HG03060 (cell line): ENCODE measurements at regions not wholly inside any gene's neighbourhood (a gene's known extent, or its start where the extent isn't known, plus 50 kb on each side); places are given as distances from the start of the nearest gene placed in this dataset.

ENCODE experiments used
- ATAC-seq: cut with Tn5 transposase; IDR thresholded peaks from one replicate; pipeline ENCODE4 v1.9.1; 2021; ENCODE audit warnings: low read depth, moderate number of reproducible peaks; ENCODE audit not compliant: unreplicated experiment

DNA sequence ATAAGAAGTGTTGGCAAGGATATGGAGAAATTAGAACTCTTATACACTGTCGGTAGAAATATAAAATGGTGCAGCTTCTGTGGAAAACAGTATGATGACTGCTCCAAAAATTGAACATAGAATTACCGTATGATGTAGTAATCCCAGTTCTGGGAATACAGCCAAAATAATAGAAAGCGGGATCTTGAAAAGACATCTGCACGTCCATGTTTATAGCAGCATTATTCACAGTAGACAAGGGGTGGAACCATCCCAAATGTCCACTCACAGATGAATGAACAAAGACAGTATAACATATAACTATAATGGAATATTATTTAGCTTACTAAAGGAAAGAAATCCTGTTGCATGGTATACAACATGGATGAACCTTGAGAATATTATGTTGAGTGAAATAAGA, 257.7 kb downstream of the TDRD15 start:
- no peak for ATAC-seq

DNA sequence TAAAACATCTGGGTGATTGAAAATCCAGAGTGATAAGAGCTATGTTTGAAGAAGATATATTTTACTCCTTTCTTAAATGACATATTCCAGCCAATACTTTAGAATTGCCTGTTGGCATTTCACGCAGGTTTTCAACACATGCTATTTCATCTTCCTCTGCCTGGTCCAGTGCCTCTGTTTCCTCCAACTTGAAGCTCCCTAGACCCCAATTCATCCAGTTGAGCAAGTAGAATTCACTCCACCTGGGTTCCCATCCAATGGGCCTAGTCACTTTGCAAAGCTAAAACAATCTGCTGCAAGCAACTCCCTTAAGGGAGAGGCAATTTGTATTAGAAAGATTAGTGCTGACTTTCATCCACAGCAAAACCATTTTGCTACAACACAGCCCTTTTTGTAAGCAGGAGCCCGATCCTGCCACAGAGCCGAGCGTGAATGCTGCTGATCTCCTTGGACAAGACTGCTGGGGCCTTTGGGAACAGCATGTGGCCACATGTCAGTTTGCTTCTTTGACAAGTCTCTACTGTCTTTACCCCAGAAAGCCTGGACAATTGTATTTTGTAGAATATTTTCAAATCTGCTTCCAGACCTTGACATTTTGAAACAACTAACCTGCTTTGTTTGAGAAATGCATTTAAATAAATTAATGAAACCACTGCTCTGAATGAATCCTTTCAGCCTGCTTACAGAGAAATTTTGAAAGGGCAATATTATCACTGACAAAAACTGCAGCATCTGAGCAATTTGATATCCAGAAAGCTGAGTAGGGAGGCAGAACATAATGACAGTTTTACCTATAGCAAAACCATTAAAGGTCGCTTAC, 259.1 kb downstream of the TDRD15 start:
- ATAC-seq = no peak

DNA sequence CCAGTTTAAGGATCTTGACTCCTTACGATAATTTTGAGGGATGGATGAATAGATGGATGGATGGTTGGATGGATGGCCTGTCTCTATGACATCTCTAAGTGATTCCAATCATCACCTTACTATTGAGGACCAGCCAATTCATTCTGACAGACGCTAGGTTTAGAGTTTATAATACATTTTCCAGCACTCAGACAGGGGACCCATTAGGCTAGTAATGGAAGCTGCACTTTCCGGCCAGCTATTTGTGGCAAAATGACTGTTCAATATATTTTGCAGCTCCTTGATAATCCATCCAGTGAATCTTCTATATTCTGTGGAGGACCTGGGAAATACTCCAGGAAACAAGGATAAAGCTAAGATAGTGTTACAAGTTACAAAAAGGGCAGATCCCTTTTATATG, 262.9 kb downstream of the TDRD15 start:
- no peak for ATAC-seq

DNA sequence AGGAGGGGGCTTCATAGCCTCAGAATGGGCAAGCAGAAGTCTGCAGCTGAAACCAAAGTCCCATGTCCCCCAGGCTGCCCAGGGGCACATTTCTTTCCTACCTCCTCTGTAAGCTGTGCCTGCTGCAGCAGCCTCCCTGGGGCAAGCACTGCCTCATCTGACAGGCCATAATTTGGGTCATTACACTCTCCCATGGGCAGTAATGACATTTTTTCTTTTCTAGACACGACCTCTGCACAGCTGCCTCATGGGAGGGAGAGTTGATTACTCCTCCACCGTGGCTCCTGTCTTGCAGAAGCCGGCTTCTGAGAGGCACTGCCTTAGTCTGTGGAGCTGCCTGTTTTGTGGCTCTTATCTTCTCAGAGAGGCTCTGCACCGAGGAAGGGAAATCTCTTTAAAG, 268.9 kb downstream of the TDRD15 start:
- ATAC-seq = no peak

DNA sequence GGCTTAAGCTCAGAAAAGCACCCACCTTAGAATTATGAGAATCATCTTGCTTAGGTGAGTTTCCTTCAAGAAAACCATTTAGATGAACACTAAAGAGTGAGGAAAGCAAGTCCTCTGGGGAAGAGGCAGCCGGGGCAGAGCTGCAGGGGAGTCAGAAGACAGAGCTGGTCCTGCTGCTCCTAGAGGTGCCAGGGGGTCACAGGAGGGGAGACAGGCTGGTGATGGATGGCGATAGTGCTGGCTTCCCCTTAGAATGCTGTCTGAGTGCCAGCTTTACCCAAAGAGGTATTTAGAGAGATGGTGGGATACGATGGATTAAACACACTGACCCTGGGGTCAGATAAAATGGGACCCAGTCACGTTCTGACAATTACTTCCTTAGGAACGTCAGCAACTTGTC, 269.4 kb downstream of the TDRD15 start:
- ATAC-seq = no peak

DNA sequence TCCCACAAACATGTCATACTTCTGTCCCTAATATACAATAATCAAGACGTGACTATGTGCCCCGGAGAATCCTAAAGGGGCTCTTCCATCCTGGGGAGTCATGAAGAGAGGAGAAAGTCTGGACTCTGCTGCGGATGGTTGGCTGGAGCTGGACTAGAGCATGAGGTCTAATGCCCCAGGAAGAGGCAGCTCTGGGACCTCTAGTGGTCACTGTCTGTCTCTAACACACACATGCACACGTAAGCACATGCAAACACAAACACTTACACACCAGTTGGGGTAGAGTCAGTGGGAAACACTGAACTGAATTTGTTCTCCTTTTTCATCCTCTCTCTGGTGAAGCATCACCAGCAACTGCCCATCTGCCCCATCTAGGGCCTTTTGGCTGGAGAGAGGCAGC, 271.6 kb downstream of the TDRD15 start:
- no peak for ATAC-seq

DNA sequence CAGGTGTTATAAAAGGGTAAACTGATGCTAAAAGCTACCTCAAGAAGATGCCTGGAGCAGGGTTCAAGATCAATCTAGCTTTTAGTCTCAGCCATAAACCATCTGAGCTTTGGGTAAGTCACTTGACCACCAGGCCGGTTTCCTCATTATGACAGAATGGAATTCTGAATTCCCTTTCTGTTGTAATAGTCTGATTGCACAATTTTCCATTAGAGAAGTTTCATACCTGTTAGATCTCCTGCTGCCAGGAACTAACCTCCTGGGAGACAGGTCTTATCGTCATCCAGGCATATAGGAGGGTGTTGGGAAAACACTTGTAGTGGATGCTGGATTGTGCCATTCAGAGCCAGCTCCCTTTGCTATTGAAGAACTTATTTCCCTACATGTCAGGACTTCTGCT, 272.5 kb downstream of the TDRD15 start:
- ATAC-seq = no peak

DNA sequence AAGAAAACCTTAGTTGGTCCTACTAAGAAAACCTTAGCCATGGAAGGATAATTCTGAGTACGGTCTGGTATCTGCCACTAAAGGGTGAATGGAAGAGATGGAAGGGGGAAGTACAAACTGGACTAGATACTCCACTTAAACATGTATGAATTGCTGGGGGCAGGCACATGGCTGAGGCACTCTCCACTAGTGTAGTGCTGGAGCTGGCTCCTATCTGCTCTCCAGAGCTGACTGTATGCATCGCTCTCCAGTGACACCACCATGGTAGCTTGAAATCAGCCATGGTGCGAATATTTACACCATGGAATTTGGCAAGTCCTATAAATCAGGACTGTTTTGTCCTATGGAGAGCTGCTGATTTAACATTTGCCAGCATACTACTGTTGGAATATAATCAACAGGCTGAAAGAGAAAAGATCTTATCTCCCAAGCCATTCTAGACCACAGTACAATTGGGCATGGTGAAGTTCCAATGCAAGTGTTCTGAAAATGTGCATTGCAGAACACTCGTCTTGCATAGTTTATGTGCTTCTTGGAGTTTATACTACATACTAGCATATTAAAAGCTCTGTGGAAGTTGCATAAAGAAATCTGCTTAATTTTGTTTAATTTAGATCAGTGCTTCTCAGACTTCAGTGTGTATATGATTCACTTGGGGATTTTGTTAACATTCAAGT, 277.4 kb downstream of the TDRD15 start:
- ATAC-seq = no peak

DNA sequence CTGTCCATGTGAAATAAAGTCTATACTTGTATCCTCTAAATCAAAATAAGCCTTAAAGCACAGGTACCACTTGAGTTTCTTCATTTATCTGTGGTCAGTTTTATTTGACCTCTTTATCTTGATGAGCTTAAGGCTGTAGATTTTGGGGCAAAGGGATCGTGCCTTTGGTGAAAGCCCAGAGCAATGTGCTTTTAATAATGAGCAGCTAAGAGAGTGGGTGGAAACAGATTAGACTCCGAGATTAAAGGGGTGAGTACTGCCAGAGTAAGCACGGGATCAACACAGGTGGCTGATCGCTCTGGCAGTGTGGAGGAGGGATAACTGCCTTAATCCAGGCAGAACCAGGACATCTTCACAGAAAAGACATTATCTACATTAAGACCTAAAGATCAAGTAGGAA, 280.4 kb downstream of the TDRD15 start:
- no peak for ATAC-seq

DNA sequence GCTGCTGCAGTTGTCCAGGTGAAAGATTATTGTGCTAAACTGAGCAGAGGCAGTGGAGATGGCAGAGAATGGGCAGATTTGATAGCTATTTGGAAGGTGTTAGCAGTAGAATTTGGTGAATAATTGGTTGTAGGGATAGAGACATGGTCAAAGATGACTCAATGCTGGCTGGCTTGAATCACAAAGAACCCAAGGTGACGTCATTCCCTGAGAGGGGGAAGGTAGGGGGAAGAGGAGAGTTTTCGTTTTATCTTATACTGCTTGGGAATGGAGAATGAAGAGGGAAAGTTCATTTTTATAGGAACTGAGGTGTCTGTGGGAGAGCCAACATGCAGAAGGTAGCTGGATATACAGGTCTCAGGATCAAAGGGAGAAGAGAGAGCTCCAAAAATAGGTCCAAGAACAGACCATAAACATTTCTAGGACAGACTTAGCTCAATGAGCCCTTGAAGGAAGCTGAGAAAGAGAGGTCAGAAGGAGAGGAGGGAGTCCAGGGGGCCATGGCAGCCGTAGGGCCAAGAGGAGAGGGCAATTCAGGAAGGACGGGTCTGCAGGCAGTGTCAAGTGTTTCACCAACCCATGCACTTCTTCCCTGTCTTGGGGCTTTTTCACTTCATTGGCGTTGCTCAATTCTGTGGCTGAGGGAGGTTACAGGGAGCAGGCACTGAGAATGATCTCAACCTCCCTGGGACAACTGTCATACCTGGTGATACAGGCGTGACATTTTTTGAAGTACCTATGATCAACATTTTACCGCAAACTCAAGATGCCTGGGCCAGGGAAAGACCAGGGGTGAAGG, 281.3 kb downstream of the TDRD15 start:
- no peak for ATAC-seq

DNA sequence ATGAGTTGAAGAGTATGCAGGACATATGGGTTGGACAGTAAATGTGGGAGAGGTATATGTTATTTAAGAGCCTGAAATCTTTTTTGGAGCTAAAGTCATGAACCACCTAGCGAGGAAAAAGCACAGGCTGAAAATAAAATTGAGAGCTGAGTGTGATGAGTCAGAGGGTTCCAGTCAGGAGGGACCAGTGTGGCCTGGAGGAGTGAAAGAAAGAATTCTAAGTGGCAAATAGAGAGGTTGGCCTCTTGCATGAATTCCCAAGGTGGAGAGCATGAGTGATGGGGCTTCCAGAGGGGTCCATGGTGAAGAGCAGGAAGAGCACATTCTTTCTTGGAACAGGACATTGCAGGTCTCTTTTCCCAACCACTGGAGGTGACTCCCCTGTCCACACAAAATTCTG, 282.6 kb downstream of the TDRD15 start:
- no peak for ATAC-seq

DNA sequence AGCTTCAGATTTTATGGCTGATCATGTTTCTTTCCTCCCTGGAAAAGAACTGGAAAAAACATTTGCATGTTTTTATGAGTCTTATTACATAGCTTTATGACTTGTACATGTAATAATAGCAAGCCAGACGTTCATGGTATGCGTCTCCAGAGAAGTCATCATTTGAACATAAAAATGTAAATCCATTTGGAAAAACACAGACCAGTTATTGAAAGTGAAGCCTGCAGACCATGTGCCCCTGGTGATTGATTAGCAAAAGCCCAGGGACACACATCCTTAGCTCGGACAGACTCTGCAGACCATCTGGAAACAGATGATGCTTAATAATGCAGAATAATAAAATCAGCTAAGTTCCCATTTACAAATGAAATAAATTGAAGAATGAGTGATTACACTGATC, 283.1 kb downstream of the TDRD15 start:
- no peak for ATAC-seq

DNA sequence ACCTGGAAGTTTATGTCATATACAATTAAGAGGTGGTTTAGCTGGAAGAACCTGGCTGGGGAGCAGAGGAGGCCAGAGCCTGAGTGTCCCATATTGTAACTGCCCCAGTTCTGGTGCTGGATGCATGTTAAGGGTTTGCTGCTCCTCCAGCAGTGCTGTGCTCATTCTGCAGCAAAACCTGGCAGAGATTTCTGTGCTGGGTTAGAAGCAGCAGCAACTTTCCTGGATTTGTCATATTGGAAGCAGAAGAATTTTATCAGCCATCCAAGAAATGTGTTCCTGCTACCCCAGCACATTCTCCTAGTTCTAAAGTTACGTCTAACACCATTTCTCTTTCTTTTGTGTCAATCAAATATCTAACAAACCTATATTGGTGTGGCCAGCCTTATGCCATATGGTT, 284.1 kb downstream of the TDRD15 start:
- no peak for ATAC-seq

DNA sequence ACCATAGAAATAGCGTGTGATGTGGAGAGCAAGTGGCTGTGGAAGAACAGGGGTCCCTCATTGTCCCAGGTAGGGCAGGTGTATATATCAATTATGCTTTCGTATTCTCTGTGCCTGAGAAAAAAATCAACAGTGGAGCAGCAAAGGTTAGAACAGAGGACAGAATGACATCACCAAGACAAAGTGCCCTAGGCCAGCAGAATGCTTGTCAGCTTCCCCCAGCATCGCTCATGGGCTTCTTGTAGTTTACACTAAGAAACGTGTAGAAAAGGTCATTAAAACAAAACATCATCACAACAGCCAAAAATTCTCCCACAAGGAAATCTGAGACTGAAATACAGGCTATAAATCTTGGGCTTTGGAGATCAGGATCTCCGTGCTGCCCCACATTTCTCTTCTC, 288.0 kb downstream of the TDRD15 start:
- ATAC-seq = no peak

DNA sequence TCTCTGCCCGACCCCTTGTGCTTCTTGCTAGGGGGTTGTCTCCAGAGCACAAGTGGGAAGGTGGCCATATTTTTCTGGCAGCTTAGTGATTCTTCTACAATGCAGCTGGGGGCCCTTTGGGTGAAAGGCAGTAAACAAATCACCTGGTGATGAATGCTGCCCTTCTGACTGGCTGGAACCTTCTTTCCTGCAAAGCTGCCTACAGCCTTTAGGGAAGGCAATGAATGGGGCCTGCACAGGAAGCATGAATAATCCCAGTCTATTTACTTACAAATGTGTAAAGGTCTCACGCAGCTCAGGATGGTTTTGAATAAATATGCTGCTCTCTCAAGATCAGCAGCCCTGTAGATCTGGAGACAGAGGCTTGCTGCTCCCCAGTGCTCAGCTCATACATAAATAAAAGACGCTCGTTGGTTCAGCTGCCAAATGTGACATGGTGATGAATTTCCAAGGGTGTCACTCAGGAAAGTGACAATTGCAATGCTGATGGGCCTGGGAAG, 289.2 kb downstream of the TDRD15 start:
- ATAC-seq = no peak

DNA sequence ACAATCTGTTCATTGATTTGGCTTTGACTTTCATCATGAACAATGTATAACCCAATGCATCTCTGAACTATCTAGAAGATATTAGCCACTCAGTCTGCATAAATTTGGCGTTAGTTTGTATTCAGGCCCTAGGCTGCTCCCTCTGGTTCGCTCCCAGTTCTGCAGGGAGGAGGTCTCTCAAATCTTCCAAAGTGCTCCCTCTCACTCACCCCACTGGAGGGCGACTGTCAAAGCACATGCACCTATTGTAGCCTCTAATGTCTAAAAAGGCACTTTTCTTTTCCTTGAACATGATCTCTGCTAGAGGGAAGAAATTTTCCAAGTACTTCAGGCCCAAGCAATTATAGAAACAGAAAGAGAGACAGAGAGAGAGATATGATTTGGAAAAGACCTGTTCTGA, 291.5 kb downstream of the TDRD15 start:
- ATAC-seq = no peak

DNA sequence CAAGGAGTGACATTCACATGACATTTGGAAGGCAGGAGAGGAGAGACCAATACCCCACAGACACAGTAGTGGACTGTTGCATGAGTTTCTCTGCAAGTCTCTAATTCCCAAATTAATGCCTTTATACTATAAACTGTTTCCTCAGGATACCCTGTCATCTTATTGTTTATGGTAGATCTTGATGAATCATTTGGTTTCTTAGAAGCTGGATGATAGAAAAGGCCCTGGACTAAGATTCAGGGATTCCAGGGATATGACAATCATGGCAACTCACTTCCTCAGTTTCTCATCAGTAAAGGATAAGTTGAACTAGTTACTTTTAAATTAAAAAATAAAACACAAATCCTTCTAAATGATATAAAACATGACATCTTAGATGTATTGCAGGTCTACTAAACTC, 292.5 kb downstream of the TDRD15 start:
- ATAC-seq = no peak

DNA sequence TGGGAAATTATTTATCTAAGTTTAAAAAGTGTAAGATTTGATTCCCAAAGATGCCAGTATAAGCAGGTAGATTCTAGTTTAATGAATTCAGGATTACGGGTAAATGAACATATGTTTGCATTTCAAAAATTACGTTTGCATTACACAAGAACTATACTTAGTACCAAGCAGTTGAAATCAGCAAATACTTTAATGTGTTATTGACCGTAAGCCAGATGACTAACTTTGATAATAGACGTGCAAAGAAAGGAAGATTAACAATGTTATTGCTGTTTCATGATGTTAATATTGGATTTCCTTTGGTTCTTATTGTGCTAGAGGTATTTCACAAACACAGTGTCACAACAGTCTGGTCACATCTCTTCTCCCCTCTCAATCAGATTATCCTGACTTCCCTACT, 294.7 kb downstream of the TDRD15 start:
- no peak for ATAC-seq

DNA sequence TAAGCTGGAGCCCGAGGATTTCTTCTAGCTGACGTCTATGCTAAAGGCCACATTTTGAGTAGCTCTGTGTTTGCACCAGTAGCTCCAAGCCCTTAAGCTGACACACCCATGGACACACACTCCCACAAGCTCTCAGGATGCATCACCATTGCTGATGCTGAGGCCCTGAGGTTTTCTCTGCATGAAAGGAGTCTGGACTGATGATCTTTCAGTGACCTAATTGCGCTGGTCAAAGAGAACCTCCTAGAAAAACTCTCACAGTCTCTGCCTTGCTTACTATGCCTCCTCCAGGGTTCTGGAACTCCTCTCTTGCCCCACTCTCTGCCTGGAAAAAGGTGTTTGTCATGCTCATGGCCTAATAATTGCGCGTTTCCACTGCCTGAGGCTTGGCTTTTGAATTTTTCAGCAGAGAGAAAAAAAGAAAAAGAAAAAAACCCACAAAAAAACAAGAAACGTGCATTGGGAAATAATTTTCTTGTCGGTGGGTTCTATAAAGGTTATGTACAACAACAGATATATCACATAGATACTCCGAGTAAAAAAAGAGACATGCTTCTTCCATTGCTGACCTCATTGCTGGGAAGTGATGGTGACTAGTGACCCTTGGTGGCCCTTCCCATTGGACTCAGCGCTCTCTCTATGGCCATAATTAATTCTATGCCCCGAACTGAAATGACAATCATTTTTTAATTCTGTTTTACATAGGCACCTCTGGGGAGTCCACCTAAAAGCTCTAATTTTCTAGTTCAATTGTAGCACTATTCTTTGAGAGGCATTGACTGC, 297.0 kb downstream of the TDRD15 start:
- no peak for ATAC-seq

DNA sequence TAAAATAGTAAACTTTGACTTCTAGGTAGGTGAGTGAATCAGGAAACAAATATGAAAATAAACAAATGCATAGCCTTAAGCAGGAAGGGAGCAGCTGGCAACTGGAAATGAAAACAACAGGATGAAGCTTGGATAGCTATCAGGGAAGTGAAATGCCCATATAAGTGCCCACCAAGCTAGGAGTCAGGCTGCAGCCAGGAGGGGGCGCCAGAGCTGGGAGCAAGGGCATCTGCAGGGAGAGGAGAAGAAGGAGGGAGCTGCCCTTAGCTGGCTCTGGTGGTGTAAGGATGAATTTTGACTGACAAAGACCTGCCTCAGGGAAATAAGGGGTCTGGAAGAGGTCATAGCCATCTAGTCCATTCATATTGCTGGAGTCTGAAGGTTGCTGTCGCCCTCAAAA, 298.3 kb downstream of the TDRD15 start:
- no peak for ATAC-seq
